PC-9 (cell line): ENCODE measurements at regions not wholly inside any gene's neighbourhood (a gene's known extent, or its start where the extent isn't known, plus 50 kb on each side); places are given as distances from the start of the nearest gene placed in this dataset.

Experiments
- BruUV-seq: library from RNA; stranded (reverse); fragments of 400-500 nt; replicated peaks from 2 replicates; lab custom pipeline; 2021; lab: Mats Ljungman, UMichigan
- CTCF ChIA-PET: fragments of 300-600 bp; sonication (Branson Sonifier 250); formaldehyde crosslinking; loops from one replicate; lab custom pipeline; 2022; ENCODE audit warnings: antibody characterized with exemption; lab: Charles Lee
- POLR2A ChIA-PET: fragments of 300-600 bp; sonication (Branson Sonifier 250); formaldehyde crosslinking; loops from one replicate; lab custom pipeline; 2022; ENCODE audit warnings: antibody characterized with exemption; ENCODE audit not compliant: unreplicated experiment; lab: Charles Lee
- DNase-seq, 2 experiments: peaks; one replicate each; pipeline versions ENCODE4 v3.0.0 to v3.0.0-alpha.2; 2015 to 2022; ENCODE audit warnings: mixed read lengths in 1 of 2
- H2AFZ ChIP-seq: fragments of 200-600 bp; sonication (generic); 2 replicates; pipeline ENCODE4 v1.8.1; 2017; ENCODE audit warnings: antibody characterized with exemption
- H3F3A ChIP-seq: fragments of 200-600 bp; sonication (generic); 2 replicates; pipeline ENCODE4 v1.8.1; 2017; ENCODE audit warnings: antibody characterized with exemption, mild to moderate bottlenecking, low read depth; ENCODE audit not compliant: insufficient read depth
- H3K27ac ChIP-seq: fragments of 200-600 bp; sonication (generic); 2 replicates; pipeline ENCODE4 v1.6.1; 2016; ENCODE audit warnings: mixed run types
- H3K27me3 ChIP-seq: fragments of 200-600 bp; sonication (generic); 2 replicates; pipeline ENCODE4 v1.6.1; 2016; ENCODE audit warnings: low read depth, mixed run types; ENCODE audit not compliant: insufficient read depth
- H3K36me3 ChIP-seq: fragments of 200-600 bp; sonication (generic); 2 replicates; pipeline ENCODE4 v1.6.1; 2016; ENCODE audit warnings: low read depth, mixed run types
- H3K4me1 ChIP-seq: fragments of 200-600 bp; sonication (generic); replicated peaks from 2 replicates; pipeline ENCODE4 v1.6.1; 2016; ENCODE audit warnings: mixed run types; ENCODE audit not compliant: insufficient read depth
- H3K4me2 ChIP-seq: fragments of 200-600 bp; sonication (generic); 2 replicates; pipeline ENCODE4 v1.6.1; 2017; ENCODE audit warnings: mixed run types
- H3K4me3 ChIP-seq: fragments of 200-600 bp; sonication (generic); 2 replicates; pipeline ENCODE4 v1.6.1; 2016; ENCODE audit warnings: mixed run types
- H3K79me2 ChIP-seq: fragments of 200-600 bp; sonication (generic); 2 replicates; pipeline ENCODE4 v1.6.1; 2017; ENCODE audit warnings: low read depth, mixed run types
- H3K9me2 ChIP-seq: fragments of 200-600 bp; sonication (generic); 2 replicates; pipeline ENCODE4 v1.8.1; 2017; ENCODE audit warnings: mild to moderate bottlenecking; ENCODE audit not compliant: insufficient read depth
- H3K9me3 ChIP-seq: fragments of 200-600 bp; sonication (generic); 2 replicates; pipeline ENCODE4 v1.8.1; 2016; ENCODE audit warnings: low read depth; ENCODE audit not compliant: insufficient read depth
- H4K20me1 ChIP-seq: fragments of 200-600 bp; sonication (generic); 2 replicates; pipeline ENCODE4 v1.8.1; 2017; ENCODE audit not compliant: insufficient read depth
- CTCF ChIP-seq: fragments of 200-600 bp; sonication (generic); conservative IDR thresholded peaks from 2 replicates; pipeline ENCODE4 v1.6.1; 2017; ENCODE audit warnings: mixed run types, antibody characterized with exemption, mild to moderate bottlenecking, moderate library complexity
- EZH2 ChIP-seq: fragments of 200-600 bp; sonication (generic); IDR thresholded peaks from 2 replicates; pipeline ENCODE4 v1.8.0; 2017; ENCODE audit warnings: antibody characterized with exemption, low read depth
- intact Hi-C: fragments of 100-400 bp; cut with micrococcal nuclease; formaldehyde crosslinking; loops from one replicate; pipeline ENCODE4 v1.10.0; 2022; ENCODE audit not compliant: unreplicated experiment

DNA sequence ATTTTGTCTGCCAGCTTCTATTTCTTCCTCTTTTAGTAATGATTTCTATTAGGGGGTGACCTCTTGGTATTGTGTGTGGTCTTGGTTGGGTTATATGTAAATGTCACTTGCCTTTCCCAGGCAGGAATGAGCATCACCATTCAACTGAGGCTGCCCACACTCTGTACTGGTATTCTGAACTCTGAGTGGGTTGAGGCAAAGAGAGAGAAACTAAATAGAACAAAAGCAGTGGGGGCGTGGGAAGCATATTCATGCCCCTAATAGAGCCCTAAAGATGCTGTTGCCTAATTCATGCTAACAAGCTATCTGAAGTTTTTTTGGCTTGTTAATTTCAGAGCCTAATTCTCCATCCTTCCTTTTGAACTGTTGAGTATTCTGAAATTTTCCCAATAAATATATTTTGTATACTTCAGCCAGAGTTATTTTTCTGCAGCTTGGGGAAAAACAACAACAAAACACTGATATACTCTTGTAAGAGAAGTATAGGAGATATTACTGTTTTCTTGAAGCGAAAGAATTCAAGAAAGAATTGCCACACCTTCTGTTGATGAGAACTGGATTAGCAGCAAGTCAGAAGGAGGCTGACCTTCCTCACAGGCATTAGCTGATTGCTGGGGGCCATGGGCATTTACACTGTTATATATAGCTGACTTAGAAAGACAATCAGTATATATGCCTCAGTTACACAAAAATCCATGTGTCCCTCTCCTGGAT is 315.8 kb upstream of the KLF12 start:
- no peaks in the 10 kb centered on the region for H3F3A ChIP-seq
- no peaks in the 10 kb centered on the region for H3K27me3 ChIP-seq
- H3K79me2 ChIP-seq, result no peaks in the 10 kb centered on the region
- POLR2A ChIA-PET, result no interaction called here
- H3K4me3 ChIP-seq, result no peak overlapping the region
- TF ChIP-seq EZH2, result no peak
- H2AFZ ChIP-seq, result no peak overlapping the region
- no peak for DNase-seq
- H3K9me3 ChIP-seq, result no peaks in the 10 kb centered on the region
- H3K4me2 ChIP-seq, result no peak overlapping the region
- H3K4me1 ChIP-seq, result no peaks in the 10 kb centered on the region
- BruUV-seq, result no TSS peak
- CTCF ChIA-PET, result no interaction called here
- H3K36me3 ChIP-seq, result no peaks in the 10 kb centered on the region
- H3K9me2 ChIP-seq, result no peaks in the 10 kb centered on the region
- intact Hi-C loops, result no loop called here
- H3K27ac ChIP-seq, result no peak overlapping the region
- no peaks in the 10 kb centered on the region for H4K20me1 ChIP-seq

DNA sequence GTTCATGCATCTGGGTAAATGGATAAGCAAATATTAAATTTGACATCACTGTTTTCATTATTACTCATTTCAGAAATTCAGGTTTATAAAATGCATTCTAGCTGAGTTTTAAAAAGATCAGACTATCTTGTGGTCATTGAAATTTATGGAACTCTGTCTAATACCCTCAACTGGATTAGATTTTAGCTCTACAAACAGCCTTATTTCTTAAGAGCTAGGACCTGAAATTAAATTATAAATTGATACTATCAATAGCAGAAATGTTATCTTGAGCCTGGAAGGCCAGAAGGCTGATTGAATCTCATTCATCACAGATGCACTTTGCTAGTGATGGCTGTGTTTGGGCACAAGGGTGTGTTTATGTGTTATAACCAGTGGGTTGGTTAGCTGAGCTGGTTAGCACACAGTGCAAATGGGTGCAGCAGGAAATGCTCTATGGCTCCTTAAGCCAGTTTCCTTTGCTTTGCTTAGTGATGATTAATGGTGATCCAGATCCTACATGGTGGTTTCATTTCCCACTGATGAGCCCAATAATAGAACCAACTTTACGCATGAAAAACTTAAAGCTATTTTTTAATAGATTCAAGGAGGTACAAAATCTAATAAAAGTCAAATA is 310.8 kb upstream of the KLF12 start:
- Histone ChIP-seq H3K9me3 (no peaks in the 10 kb centered on the region; the same call in 1 of the 2 replicates), H3K36me3 (no peaks in the 10 kb centered on the region), H2AFZ (no peak overlapping the region), H3K4me1 (no peaks in the 10 kb centered on the region), H3K4me2 (no peak overlapping the region), H3K9me2 (no peaks in the 10 kb centered on the region), H3F3A (no peaks in the 10 kb centered on the region), H3K27me3 (no peaks in the 10 kb centered on the region), H4K20me1 (no peaks in the 10 kb centered on the region), H3K27ac (no peak overlapping the region), H3K79me2 (no peaks in the 10 kb centered on the region), H3K4me3 (no peak overlapping the region)
- DNase-seq, result no peak
- intact Hi-C loops, result no loop called here
- ChIA-PET CTCF (no interaction called here), POLR2A (interaction anchor here (0.7 kb wide), 1 partner anchor 53 kb away, joined by 3 read pairs; no protein-coding TSS in a partner anchor)
- TF ChIP-seq CTCF (no peak), EZH2 (no peak)
- BruUV-seq, result no TSS peak

- no peaks in the 10 kb centered on the region; the same call in 1 of the 2 replicates for H3K9me3 ChIP-seq
- CTCF ChIA-PET, result no interaction called here
- intact Hi-C loops, result no loop called here
- H3K4me2 ChIP-seq, result no peak overlapping the region
- no peaks in the 10 kb centered on the region for H3K36me3 ChIP-seq
- H3K9me2 ChIP-seq, result no peaks in the 10 kb centered on the region
- H3K4me3 ChIP-seq, result no peak overlapping the region
- no peaks in the 10 kb centered on the region for H3K4me1 ChIP-seq
- POLR2A ChIA-PET, result interaction anchor here (0.7 kb wide), 1 partner anchor 54 kb away, joined by 3 read pairs; no protein-coding TSS in a partner anchor
- no peaks in the 10 kb centered on the region for H3F3A ChIP-seq
- no peak for TF ChIP-seq EZH2
- H2AFZ ChIP-seq, result no peak overlapping the region
- no peaks in the 10 kb centered on the region for H4K20me1 ChIP-seq
- peak; percentile 38 to 45 for DNase-seq
- H3K27me3 ChIP-seq, result no peaks in the 10 kb centered on the region
- H3K79me2 ChIP-seq, result no peaks in the 10 kb centered on the region
- no TSS peak for BruUV-seq
- H3K27ac ChIP-seq, result no peak overlapping the region
Measured at GRCh38 chr13:74444161-74444571, 310.0 kb upstream of the KLF12 start.

- Histone ChIP-seq H3K4me1 (no peaks in the 10 kb centered on the region), H3K4me2 (no peak overlapping the region), H3K36me3 (no peaks in the 10 kb centered on the region), H3K9me3 (no peaks in the 10 kb centered on the region; the same call in 1 of the 2 replicates), H3K27ac (no peak overlapping the region), H4K20me1 (no peaks in the 10 kb centered on the region), H3K9me2 (no peaks in the 10 kb centered on the region), H2AFZ (no peak overlapping the region), H3K79me2 (no peaks in the 10 kb centered on the region), H3F3A (no peaks in the 10 kb centered on the region), H3K4me3 (no peak overlapping the region), H3K27me3 (no peaks in the 10 kb centered on the region)
- peak in 1 of 2 experiments; percentile 21 for DNase-seq
- BruUV-seq, result no TSS peak
- ChIA-PET CTCF (no interaction called here), POLR2A (interaction anchor here (0.6 kb wide), 1 partner anchor 924 kb away, joined by 5 read pairs; no protein-coding TSS in a partner anchor)
- TF ChIP-seq CTCF, result no peak
- TF ChIP-seq EZH2, result no peak
- intact Hi-C loops, result no loop called here
Measured at GRCh38 chr13:74443631-74444030, 309.4 kb upstream of the KLF12 start.
